ENCODE measurements at regions not wholly inside any gene's neighbourhood (a gene's known extent, or its start where the extent isn't known, plus 50 kb on each side); places are given as distances from the start of the nearest gene placed in this dataset.

DNA sequence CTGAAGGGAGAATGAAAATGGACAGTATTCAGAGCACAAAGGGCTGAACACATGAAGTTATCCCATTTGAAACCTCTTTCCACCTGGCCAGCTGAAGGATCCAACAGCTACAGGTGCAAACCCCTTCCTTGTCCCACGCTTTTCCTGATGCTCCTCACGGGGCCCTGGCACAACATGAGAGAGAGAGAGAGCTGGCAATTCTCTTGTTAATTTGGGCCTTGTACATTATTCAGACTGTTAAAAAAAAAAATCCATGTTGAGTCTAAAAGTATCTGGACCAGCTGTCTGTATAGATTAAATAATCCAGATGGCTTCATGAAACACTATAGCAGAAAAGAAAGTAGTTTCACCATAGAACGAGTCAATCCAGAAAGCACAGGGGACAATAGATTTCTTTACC is 74.1 kb downstream of the HMHB1 start:
- TF ChIP-seq ZFP30 (CRISPR knock-in tag; IDR thresholded peaks at IDR 0.05) (no peak), TOX (CRISPR knock-in tag; IDR thresholded peaks at IDR 0.05; ENCODE audit: borderline replicate concordance) (no peak), ZNF70 (CRISPR knock-in tag; IDR thresholded peaks at IDR 0.05) (no peak), TSHZ2 (CRISPR knock-in tag; IDR thresholded peaks at IDR 0.05) (no peak), ZFP3 (CRISPR knock-in tag; IDR thresholded peaks at IDR 0.05) (no peak), ESRRG (CRISPR knock-in tag; IDR thresholded peaks at IDR 0.05) (no peak), PATZ1 (CRISPR knock-in tag; IDR thresholded peaks at IDR 0.05; ENCODE audit: borderline replicate concordance) (no peak), RARB (CRISPR knock-in tag; IDR thresholded peaks at IDR 0.05) (no peak), GLIS3 (CRISPR knock-in tag; IDR thresholded peaks at IDR 0.05) (no peak), CSRNP3 (CRISPR knock-in tag; IDR thresholded peaks at IDR 0.05) (no peak), ZC3H10 (CRISPR knock-in tag; IDR thresholded peaks at IDR 0.05) (no peak), ISL1 (CRISPR knock-in tag; IDR thresholded peaks at IDR 0.05) (no peak)
- TF ChIP-seq, protein P1, sequence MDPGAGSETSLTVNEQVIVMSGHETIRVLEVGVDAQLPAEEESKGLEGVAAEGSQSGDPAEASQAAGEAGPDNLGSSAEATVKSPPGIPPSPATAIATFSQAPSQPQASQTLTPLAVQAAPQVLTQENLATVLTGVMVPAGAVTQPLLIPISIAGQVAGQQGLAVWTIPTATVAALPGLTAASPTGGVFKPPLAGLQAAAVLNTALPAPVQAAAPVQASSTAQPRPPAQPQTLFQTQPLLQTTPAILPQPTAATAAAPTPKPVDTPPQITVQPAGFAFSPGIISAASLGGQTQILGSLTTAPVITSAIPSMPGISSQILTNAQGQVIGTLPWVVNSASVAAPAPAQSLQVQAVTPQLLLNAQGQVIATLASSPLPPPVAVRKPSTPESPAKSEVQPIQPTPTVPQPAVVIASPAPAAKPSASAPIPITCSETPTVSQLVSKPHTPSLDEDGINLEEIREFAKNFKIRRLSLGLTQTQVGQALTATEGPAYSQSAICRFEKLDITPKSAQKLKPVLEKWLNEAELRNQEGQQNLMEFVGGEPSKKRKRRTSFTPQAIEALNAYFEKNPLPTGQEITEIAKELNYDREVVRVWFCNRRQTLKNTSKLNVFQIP (CRISPR knock-in tag; IDR thresholded peaks at IDR 0.05; ENCODE audit: borderline replicate concordance, low read depth) = no peak
